Inflammatory macrophage treated with lipopolysaccharide for 1 hour (primary cell): ENCODE measurements at regions not wholly inside any gene's neighbourhood (a gene's known extent, or its start where the extent isn't known, plus 50 kb on each side); places are given as distances from the start of the nearest gene placed in this dataset.
A peak's percentile ranks its signal among the peaks of the same experiment; 100 is the strongest.

ENCODE experiments used
- DNase-seq, 2 donors: peaks; one replicate each; pipeline ENCODE4 v3.0.0-alpha.2; 2020 to 2022

DNA sequence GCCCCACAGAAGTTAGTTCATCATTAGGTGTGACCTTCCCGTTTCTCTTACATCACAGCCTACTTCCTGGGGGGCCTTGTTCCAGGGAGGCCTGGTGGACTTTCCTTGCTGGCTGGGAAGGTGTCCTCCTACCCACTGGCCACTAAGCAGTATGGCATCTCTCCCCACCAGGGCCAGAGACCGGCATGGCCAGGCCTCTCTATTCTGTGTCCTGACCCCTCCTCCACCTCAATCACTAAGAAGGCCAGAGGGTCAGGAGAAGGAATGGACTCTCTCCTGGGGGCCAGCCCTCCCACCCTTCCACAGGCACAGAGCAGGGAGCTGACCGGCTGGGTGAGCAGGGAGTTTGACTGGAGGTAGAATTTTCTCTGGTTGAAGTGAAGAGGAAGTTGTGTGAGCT is 81.9 kb downstream of the PJA1 start:
- DNase-seq = no peak

- no peak for DNase-seq
Measured at GRCh38 chrX:69082753-69083150, 82.5 kb downstream of the PJA1 start.

- DNase-seq = no peak
Measured at GRCh38 chrX:69082055-69082752, 83.0 kb downstream of the PJA1 start.

DNA sequence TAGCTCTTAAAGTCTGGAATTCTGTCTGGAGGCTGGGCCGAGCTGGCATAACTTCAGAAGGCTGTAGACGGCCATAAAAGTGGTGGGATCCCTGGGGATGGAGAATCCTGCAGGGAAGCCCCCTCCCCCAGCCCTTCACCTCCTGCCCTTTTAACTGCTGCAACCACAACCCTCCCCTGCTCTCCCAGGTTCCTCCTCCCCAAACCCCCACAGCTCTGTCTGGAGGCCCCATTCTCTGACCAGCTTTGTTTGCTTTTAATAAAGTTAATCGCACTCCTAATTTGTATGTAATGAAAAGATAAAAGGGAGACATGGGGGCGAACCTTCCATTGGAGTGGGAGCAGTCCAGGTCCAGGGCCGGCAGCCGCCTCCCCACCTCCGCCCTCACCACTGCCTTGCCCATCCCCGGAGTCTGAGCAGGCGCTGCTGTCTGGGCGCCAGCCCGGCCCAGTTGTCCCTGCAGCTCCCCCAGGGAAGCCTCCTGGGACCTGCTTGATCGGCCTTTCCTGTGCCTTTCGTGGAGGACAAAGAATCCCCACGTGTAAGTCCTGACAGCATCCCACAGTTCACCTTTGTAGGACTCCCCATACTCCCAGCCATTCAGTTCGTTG is 84.3 kb downstream of the PJA1 start:
- no peak for DNase-seq

DNA sequence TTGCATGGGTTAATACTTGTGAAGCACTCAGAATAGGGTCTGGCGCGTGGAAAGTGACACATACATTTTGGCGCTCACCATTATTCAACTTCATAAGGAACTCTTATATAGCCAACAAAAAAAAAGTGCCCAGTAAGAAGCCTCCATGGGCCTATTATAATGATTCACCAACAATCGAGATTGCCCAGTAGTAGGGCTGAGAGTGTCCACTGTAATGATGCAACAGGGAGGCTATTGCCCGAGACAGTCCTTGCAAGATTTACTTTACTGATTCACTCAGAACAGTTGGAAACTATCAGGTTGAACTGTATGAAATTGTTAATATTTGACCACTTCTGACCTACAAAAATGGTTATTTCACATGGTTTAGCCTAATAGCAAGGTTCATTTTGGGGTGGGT is 86.0 kb downstream of the PJA1 start:
- DNase-seq = no peak

GRCh38 chrX:69077895-69078455 is 87.3 kb downstream of the PJA1 start:
- DNase-seq = no peak

- no peak for DNase-seq
Measured at GRCh38 chrX:69076088-69076487, 89.2 kb downstream of the PJA1 start.

GRCh38 chrX:69074726-69075125 is 90.5 kb downstream of the PJA1 start:
- DNase-seq = no peak

GRCh38 chrX:69073721-69074120 is 91.5 kb downstream of the PJA1 start:
- no peak for DNase-seq

DNA sequence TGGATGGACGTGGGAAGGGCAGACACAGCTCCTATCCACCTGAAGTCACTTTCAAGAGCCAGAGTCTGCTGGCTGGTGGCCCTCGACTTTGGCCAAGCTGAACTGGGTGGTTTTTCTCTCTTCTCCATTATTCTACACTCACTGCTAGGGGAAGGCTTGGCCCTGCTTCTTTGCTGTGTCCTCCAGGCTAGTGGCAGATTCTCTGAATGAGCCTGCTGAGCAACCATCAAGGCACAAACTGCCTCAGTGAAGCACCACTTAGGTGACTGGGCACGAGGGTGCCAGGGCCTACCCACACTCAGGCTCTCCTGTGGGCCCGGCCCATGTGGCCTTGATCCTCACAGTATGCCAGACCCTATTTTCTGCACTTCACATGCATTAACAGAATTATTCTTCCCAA is 92.0 kb downstream of the PJA1 start:
- DNase-seq = no peak

DNA sequence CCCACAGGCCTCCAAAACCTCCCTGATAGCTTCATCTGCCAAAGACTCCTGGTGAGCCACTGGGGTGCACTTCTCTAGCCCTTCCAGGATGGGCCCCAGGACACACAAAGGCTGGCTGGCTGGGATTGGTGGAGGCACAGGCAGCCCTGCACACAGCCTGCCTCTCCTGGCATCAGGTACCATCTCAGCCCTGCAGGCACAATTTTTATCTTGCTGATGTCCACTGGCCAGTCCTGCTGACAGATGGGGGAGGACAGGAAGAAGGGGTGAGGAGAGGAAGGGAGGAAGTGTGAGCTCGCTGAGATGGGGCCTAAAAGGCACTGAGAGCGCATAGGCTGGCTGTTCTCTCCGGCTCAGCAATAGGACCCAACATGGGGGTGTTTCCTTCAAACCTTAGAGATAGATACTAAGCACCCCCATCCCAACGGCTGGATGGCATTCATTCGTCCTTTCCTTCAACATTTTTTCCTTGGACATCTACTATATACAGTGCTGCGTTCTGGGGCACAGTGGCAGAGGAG is 92.7 kb downstream of the PJA1 start:
- no peak for DNase-seq

GRCh38 chrX:69070949-69071650 is 94.2 kb downstream of the PJA1 start:
- DNase-seq = no peak

GRCh38 chrX:69069876-69070275 is 95.4 kb downstream of the PJA1 start:
- no peak for DNase-seq

- no peak for DNase-seq
Measured at GRCh38 chrX:69069086-69069445, 96.2 kb downstream of the PJA1 start.

GRCh38 chrX:69068301-69069085 is 96.8 kb downstream of the PJA1 start:
- no peak for DNase-seq

GRCh38 chrX:69067841-69068240 is 97.4 kb downstream of the PJA1 start:
- DNase-seq = no peak

- peak in 1 of 2 donors; percentile 4 for DNase-seq
Measured at GRCh38 chrX:69066966-69067525, 98.2 kb downstream of the PJA1 start.

GRCh38 chrX:69066021-69066757 is 99.1 kb downstream of the PJA1 start:
- no peak for DNase-seq

GRCh38 chrX:69065451-69065850 is 99.8 kb downstream of the PJA1 start:
- no peak for DNase-seq

GRCh38 chrX:69063486-69063885 is 101.8 kb downstream of the PJA1 start:
- DNase-seq = no peak

- no peak for DNase-seq
Measured at GRCh38 chrX:69062493-69062892, 102.8 kb downstream of the PJA1 start.
